Hematopoietic multipotent progenitor cell treated with erythropoietin and hydrocortisone succinate and interleukin-3 and kit ligand, for 4 days (in vitro differentiated cells): ENCODE measurements at regions not wholly inside any gene's neighbourhood (a gene's known extent, or its start where the extent isn't known, plus 50 kb on each side); places are given as distances from the start of the nearest gene placed in this dataset.
A peak's percentile ranks its signal among the peaks of the same experiment; 100 is the strongest.
"Not testable (repeated sequence)": the region's sequence is repeated elsewhere in the genome, so short reads cannot be mapped to it uniquely, and the experiment has no call there.

ENCODE experiments used
- DNase-seq: peaks from one replicate; pipeline ENCODE4 v3.0.0-alpha.2; 2015

- no peak for DNase-seq
These were observed 614.3 kb upstream of the ADAMTS5 start for GRCh38 chr21:27581168-27581567.

GRCh38 chr21:27580276-27580675, 613.4 kb upstream of the ADAMTS5 start:
- DNase-seq = no peak

- DNase-seq = no peak
These were observed 611.9 kb upstream of the ADAMTS5 start for GRCh38 chr21:27578741-27579265.

DNA sequence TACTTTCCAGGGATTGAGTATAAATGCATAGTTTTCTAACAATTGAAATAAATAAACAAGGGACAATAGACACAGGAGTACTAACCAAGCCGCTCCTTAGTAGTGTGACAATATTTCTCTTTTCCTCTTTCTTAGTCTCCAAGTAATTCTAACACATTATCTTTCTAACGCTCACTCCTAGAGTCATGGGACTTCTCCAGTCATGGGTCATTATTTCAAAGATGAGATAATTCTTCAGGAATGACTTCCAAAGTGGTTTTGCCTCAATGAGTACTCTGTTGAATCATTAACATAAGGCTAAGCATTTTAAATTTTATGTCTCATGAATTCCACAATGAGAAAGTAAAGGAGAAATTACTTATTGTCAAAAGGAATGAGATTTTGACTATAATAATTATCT, 605.8 kb upstream of the ADAMTS5 start:
- DNase-seq = no peak

- no peak for DNase-seq
These were observed 604.8 kb upstream of the ADAMTS5 start for GRCh38 chr21:27571706-27572105.

- no peak for DNase-seq
These were observed 603.5 kb upstream of the ADAMTS5 start for GRCh38 chr21:27570306-27570868.

DNA sequence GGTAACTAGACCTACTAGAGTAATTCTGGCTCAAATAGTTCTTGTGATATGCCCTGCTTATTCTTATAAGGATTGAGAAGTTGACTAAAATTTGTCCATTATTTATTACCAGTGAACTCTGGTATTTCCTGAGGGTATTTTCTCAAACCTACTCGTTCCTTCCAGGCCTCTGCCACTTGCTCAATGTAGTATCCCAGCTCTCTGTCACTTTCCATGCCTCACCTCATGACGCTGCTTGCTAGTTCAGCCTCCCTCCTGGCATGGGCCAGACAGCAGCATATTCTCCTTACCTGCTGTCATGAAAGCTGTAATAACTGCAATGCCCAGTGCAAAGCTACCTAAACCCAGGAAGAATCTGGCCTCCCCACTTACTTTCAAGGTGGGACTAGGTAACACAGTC, 602.9 kb upstream of the ADAMTS5 start:
- DNase-seq = no peak

DNA sequence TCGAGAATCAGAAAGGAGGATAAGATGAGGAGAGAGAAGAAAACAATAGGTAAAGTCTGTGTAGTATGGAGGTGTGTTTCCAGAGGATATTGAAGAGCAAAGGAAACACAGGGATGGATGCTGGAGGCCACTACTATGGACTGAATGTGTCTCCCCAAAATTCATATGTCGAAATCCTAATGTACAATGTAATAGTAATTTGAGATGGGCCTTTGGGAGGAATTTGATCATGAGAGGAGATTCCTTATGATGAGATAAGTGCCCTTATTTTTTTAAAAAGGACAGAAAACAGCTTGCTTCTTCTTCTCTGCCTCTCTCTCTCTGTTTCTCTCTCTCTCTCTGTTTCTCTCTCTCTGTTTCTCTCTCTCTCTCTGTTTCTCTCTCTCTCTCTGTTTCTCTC, 602.2 kb upstream of the ADAMTS5 start:
- DNase-seq = no peak

DNA sequence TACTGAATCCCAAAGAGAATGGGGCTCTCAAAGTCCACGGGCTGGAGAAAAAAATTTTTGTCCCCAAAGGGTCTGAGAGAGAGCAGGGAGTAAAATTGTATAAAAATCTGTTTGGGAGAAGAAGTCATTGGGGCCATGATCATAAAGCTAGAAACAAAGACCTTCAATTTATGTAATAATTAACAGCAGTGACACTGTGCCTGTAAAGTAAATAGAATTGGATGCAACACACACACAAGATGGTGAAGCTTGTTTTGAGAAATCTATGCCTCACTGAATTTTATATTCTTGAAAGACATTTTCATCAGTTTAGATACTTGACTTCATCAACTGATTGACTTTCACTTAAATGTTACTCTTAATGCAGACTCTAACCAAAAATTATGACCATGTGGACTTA, 600.5 kb upstream of the ADAMTS5 start:
- no peak for DNase-seq

DNA sequence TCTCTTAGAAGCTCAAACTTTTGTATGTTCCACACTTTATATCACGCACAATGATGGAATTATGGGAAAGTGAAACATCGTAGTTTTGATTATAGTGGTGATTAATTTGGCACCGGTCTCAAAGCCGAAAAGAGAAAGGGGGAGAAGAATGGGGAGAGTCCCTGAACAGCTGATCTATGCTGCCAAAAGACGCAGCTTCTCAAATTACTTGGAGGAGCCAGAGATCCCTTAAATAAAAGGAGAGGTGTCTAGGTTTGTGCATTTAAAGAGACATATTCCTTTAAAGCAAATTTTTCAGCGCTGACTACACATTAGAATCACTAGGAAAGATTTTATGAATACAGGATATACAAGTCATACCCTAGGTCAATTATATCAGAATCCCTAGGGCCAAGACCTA, 599.6 kb upstream of the ADAMTS5 start:
- no peak for DNase-seq

GRCh38 chr21:27565364-27565763, 598.5 kb upstream of the ADAMTS5 start:
- no peak for DNase-seq

DNA sequence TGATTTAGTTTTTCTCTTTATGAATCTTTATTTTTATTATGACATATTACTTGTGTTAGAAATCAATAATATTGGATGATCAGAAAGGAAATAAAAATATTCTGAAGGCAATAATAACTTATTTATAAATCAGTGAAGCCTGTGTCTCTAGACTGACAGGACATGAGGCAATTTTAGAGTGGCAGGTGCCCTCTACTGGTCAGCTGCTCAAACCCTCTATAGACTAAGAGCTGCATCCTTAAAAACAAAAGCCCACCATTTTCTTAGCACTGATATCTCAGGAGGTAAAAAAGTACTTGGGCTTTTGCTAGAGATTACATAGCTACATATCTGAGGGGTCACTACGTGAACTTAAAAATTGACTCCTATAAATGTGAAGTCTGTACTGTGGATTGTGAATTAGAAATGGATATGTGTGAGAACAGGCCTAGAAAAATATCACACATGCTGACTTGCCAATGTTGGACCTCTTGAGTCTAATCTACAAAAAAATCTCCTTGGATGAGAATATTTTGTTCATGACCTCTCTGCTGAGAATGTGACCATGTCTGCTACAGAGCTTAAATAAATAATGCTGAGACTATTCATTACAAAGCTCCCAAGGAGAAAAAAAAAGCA, 597.9 kb upstream of the ADAMTS5 start:
- DNase-seq = peak; percentile 52

GRCh38 chr21:27562303-27562702, 595.4 kb upstream of the ADAMTS5 start:
- no peak for DNase-seq

DNA sequence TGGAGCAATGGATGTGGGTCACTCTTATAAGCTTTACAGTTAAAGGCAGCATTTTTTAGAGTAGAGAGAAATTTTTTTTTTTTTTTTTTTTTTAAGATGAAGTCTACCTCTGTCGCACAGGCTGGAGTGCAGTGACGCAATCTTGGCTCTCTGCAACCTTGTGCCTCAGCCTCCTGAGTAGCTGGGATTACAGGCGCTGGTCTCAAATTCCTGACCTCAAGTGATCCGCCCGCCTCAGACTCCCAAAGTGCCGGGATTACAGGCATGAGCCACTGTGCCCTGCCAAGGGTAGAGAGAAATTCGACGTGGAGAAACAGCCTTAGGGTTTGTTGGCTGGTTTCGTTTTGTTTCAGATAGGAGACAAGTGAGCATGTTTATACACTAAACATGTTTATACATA, 594.2 kb upstream of the ADAMTS5 start:
- DNase-seq = no peak

DNA sequence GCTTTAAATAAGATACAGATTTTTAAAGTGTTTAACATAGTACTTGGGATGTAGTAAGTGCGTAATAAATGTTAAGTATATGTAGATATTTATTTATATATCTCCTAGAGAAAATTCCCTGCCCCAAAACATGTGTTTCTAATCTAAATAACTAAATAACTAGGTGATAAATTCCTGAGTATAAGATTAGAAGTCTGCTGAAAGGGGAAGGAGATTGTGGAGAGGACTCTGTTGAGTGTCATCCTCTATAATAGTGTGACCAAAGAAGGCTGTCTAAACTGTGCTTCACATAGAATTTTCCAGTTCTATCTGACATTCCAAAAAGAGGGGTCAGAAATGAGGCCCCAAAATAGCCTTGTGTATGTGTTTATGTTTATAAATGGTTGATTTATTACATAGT, 590.5 kb upstream of the ADAMTS5 start:
- DNase-seq = no peak

DNA sequence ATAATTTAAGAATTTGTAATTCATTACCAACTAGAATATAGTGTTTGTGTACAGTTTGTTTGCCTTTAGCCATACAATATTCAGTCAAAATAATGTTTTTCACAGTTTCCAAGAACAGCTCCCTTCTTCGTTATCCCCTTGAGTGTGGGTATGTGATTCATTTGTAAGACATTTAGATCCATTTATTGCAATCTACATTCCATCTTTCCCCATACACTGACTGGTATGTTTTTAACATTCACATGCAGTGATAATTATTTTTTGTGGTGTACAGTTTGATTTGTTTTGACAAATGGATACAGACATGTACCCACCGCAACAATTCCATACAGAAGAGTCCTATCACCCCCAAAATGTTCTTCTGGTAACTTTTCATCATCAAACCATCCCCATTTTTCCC, 589.1 kb upstream of the ADAMTS5 start:
- no peak for DNase-seq

DNA sequence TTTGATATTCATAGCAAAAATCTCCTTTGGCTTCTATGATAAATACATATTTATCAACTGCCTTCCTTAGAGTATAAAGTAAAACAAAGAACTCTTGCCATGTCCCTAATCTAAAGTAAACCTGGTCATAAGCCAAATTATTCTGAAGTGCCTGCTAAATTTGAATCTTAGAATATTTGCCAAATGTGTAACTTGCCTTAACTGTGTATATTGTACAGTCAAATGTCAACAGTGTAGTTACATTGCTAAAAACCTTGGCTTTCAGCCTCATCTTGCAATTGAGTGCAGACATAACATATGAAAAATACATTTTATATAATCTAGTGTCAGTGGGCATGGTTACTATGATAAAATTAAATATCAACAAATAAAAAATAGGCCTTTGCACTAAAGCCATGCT, 583.4 kb upstream of the ADAMTS5 start:
- DNase-seq = no peak

GRCh38 chr21:27548486-27548885, 581.6 kb upstream of the ADAMTS5 start:
- no peak for DNase-seq

DNA sequence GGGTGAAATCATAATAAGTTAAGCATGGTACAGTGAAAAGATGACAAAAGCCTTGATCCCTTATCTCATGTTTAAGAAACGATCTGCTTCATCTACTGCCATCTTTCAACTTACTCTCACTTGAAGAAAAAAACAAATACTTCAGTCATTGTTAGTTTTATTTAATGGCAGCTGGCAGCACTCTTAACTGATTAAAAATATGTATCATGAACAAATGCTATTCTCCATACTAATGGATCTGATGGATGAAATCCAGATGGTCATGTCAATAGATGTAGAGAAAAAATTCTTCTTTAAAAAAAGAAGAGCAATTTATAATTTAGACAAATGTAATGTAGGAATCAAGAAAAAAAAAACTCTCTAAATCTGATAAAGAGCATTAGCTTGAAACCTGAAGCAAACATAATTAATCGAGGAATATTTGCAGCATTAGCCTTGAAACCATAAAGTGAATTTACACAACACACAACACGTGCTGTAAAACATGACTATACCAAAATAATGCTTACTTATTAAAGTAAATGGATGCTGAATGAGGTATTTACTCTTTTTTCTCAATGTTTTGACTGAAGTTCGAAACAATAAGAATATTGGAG, 579.0 kb upstream of the ADAMTS5 start:
- DNase-seq = no peak

DNA sequence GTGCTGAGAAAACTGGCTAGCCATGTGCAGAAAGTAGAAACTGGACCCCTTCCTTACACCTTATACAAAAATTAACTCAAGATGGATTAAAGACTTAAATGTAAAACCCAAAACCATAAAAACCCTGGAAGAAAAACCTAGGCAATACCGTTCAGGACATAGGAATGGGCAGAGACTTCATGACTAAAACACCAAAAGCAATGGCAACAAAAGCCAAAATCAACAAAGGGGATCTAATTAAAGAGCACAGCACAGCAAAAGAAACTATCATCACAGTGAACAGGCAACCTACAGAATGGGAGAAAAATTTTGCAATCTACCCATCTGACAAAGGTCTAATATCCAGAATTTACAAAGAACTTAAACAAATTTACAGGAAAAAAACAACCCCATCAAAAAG, 575.2 kb upstream of the ADAMTS5 start:
- not testable (repeated sequence) for DNase-seq

DNA sequence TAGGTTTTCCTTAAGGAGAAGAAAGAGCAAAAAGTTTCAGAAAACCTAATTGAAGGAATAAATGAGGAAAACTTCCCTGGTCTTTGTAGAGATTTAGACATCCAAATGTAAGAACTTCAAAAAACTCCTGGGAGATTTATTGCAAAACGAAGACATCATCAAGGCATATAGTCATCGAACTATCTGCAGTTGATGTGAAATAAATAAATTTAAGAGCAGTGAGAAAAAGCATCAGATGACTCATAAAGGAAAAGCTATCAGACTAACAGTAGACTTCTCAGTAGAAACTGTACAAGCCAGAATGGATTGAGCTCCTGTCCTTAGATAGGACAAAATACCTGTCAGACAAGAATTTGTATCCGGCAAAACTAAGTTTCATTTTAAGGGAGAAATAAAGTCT, 569.4 kb upstream of the ADAMTS5 start:
- no peak for DNase-seq

GRCh38 chr21:27535188-27535587, 568.3 kb upstream of the ADAMTS5 start:
- no peak for DNase-seq

- no peak for DNase-seq
These were observed 567.3 kb upstream of the ADAMTS5 start for GRCh38 chr21:27534206-27534605.

DNA sequence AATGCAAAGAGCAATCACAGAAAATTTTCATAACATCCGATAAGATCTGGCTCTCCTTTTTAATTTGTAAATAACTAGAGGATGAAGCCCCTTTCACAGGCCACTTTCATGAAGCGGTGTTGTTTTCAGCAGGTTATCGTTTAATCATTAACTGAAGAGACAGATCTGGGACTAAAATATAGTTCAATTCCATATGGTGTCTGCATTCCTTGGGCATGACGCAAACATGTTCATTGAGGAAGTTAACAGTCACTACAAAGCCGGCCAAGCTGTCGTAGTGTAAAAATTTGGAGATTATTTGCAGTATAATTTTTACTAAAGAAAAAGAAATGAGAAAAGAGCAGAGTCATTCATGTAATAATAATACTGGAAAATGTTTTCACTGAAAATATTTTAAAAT, 565.2 kb upstream of the ADAMTS5 start:
- DNase-seq = no peak

- no peak for DNase-seq
These were observed 561.8 kb upstream of the ADAMTS5 start for GRCh38 chr21:27528697-27529096.
